ENCODE measurements at regions not wholly inside any gene's neighbourhood (a gene's known extent, or its start where the extent isn't known, plus 50 kb on each side); places are given as distances from the start of the nearest gene placed in this dataset.

DNA sequence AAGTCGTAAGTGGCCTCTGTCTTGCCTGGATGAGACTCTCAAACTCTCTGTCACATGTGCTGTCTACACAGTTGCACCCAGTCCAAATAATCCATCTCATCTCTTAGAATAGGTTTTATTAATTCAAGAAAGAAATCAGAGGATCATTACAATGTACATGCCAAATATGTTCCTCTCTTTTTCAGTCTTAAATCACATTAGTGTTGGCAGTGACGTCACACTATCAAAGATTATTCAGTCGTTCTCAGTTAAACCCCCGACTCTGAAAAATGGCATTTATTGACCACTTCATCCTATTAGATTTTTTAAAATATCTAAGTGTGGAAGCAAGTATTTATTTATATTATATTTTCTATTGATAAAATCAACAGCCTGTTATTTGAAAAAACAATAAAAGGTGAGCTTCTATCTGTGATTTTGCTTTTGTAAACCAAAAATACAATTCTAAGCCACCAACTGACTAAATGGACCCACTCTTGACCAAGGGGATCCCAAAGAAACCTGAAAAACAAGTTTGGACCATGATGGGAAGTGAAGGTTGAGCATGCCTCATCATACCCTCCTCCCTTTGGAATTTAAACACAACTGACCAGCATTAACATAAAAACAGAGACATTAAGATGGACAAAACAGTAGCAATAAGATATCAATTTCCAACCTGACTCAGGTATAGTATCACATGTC, 1894.4 kb upstream of the LRRTM1 start:
- TF ChIP-seq, protein P1, sequence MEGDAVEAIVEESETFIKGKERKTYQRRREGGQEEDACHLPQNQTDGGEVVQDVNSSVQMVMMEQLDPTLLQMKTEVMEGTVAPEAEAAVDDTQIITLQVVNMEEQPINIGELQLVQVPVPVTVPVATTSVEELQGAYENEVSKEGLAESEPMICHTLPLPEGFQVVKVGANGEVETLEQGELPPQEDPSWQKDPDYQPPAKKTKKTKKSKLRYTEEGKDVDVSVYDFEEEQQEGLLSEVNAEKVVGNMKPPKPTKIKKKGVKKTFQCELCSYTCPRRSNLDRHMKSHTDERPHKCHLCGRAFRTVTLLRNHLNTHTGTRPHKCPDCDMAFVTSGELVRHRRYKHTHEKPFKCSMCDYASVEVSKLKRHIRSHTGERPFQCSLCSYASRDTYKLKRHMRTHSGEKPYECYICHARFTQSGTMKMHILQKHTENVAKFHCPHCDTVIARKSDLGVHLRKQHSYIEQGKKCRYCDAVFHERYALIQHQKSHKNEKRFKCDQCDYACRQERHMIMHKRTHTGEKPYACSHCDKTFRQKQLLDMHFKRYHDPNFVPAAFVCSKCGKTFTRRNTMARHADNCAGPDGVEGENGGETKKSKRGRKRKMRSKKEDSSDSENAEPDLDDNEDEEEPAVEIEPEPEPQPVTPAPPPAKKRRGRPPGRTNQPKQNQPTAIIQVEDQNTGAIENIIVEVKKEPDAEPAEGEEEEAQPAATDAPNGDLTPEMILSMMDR (IDR thresholded peaks at IDR 0.05; ENCODE audit: low read length): no peak
- no peak for TF ChIP-seq EZH2 (IDR thresholded peaks at IDR 0.05; ENCODE audit: borderline replicate concordance, low read length)
